ENCODE measurements at regions not wholly inside any gene's neighbourhood (a gene's known extent, or its start where the extent isn't known, plus 50 kb on each side); places are given as distances from the start of the nearest gene placed in this dataset.

DNA sequence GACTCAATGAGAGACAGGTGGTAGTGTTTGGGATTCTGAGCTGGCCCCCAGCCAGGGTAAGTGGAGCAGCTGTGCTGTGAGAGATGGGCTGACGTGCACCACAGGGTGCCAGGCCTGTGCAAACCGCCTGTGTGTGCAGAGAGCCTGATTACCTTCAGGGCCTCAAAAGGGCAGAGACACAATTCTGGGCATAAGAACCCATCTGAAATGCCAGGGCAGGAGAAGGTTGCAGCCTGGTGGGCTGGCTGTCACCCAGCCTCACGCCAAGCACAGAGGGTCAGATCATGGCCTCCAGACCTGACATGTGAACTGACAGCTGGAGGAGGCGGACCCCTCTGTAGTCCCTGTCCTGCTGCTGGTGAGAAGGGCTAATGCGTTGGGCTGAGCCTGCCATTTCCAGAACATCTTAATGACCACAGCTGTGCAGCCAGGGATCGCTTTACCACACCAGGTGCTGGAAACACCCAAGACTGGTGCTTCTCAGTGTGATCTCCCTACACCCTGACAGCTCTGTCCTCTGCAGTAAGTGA is 100.9 kb downstream of the ARL4C start (continued):
- TF ChIP-seq JUNB (IDR thresholded peaks at IDR 0.05; ENCODE audit: unreplicated experiment): no peak
- TF ChIP-seq STAT1 (IDR thresholded peaks at IDR 0.05; ENCODE audit: unreplicated experiment): no peak
- TF ChIP-seq, protein P1, sequence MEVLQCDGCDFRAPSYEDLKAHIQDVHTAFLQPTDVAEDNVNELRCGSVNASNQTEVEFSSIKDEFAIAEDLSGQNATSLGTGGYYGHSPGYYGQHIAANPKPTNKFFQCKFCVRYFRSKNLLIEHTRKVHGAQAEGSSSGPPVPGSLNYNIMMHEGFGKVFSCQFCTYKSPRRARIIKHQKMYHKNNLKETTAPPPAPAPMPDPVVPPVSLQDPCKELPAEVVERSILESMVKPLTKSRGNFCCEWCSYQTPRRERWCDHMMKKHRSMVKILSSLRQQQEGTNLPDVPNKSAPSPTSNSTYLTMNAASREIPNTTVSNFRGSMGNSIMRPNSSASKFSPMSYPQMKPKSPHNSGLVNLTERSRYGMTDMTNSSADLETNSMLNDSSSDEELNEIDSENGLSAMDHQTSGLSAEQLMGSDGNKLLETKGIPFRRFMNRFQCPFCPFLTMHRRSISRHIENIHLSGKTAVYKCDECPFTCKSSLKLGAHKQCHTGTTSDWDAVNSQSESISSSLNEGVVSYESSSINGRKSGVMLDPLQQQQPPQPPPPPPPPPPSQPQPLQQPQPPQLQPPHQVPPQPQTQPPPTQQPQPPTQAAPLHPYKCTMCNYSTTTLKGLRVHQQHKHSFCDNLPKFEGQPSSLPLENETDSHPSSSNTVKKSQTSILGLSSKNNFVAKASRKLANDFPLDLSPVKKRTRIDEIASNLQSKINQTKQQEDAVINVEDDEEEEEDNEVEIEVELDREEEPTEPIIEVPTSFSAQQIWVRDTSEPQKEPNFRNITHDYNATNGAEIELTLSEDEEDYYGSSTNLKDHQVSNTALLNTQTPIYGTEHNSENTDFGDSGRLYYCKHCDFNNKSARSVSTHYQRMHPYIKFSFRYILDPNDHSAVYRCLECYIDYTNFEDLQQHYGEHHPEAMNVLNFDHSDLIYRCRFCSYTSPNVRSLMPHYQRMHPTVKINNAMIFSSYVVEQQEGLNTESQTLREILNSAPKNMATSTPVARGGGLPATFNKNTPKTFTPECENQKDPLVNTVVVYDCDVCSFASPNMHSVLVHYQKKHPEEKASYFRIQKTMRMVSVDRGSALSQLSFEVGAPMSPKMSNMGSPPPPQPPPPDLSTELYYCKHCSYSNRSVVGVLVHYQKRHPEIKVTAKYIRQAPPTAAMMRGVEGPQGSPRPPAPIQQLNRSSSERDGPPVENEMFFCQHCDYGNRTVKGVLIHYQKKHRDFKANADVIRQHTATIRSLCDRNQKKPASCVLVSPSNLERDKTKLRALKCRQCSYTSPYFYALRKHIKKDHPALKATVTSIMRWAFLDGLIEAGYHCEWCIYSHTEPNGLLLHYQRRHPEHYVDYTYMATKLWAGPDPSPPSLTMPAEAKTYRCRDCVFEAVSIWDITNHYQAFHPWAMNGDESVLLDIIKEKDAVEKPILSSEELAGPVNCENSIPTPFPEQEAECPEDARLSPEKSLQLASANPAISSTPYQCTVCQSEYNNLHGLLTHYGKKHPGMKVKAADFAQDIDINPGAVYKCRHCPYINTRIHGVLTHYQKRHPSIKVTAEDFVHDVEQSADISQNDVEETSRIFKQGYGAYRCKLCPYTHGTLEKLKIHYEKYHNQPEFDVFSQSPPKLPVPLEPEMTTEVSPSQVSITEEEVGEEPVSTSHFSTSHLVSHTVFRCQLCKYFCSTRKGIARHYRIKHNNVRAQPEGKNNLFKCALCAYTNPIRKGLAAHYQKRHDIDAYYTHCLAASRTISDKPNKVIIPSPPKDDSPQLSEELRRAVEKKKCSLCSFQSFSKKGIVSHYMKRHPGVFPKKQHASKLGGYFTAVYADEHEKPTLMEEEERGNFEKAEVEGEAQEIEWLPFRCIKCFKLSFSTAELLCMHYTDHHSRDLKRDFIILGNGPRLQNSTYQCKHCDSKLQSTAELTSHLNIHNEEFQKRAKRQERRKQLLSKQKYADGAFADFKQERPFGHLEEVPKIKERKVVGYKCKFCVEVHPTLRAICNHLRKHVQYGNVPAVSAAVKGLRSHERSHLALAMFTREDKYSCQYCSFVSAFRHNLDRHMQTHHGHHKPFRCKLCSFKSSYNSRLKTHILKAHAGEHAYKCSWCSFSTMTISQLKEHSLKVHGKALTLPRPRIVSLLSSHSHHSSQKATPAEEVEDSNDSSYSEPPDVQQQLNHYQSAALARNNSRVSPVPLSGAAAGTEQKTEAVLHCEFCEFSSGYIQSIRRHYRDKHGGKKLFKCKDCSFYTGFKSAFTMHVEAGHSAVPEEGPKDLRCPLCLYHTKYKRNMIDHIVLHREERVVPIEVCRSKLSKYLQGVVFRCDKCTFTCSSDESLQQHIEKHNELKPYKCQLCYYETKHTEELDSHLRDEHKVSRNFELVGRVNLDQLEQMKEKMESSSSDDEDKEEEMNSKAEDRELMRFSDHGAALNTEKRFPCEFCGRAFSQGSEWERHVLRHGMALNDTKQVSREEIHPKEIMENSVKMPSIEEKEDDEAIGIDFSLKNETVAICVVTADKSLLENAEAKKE (CRISPR knock-in tag; IDR thresholded peaks at IDR 0.05): no peak

DNA sequence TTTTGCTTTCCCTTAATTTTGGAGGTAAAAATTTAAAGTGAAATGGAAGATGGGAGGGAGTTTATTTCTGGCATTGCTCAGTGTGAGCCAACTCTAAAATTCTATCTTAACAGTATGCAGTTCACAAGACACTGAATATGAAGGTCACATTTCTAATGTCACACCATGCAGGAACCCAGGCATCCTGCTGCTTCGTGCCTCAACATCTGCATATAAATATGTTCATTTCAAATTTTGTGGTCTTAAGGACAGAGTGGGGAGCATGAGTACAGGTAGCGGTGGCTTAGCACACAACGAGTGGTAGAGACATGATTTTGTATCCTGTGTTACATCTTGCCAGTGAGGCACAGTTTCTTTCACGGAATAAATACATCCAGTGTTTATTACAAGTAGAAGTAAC is 102.4 kb downstream of the ARL4C start:
- Mint-ChIP-seq H3K27ac (no peak overlapping the region), H3K9me3 (no peaks in the 10 kb centered on the region; the same call in 2 of the 3 replicates), H3K4me3 (no peak overlapping the region), H3K4me1 (peaks cover 4% of the 10 kb centered on the region; the same call in 2 of the 3 replicates), H3K27me3 (ENCODE audit: insufficient read depth, low read depth, poor library complexity) (peaks cover 4% of the 10 kb centered on the region), H3K36me3 (ENCODE audit: low read depth) (no peaks in the 10 kb centered on the region)
- H4K20me1 ChIP-seq (replicated peaks; ENCODE audit: insufficient read depth): no peaks in the 10 kb centered on the region
- no peak overlapping the region for H2AFZ ChIP-seq
- no peaks in the 10 kb centered on the region for H3K36me3 ChIP-seq (ENCODE audit: insufficient read depth)
- H3K4me1 ChIP-seq (ENCODE audit: insufficient read depth): no peaks in the 10 kb centered on the region
- no peaks in the 10 kb centered on the region for H3K27me3 ChIP-seq (ENCODE audit: insufficient read depth)
- H3K79me2 ChIP-seq (replicated peaks; ENCODE audit: insufficient read depth): no peaks in the 10 kb centered on the region
- H3F3A ChIP-seq (replicated peaks; ENCODE audit: low read depth): no peaks in the 10 kb centered on the region
- no peak overlapping the region for H3K27ac ChIP-seq (ENCODE audit: low read depth)
- H3K4me3 ChIP-seq: no peak overlapping the region
- ATAC-seq (no peak), DNase-seq (ENCODE audit: low spot score) (no peak)
- H3K9me2 ChIP-seq (ENCODE audit: insufficient read depth): no peaks in the 10 kb centered on the region
- no peak overlapping the region for H3K4me2 ChIP-seq
- TF ChIP-seq ZNF114 (CRISPR knock-in tag; IDR thresholded peaks at IDR 0.05) (no peak), CREB1 (CRISPR knock-in tag; IDR thresholded peaks at IDR 0.05; ENCODE audit: low read depth) (no peak), ZNF331 (CRISPR knock-in tag; IDR thresholded peaks at IDR 0.05; ENCODE audit: low read depth) (no peak), EZH2phosphoT487 (IDR thresholded peaks at IDR 0.05; ENCODE audit: unreplicated experiment) (no peak), JUNB (IDR thresholded peaks at IDR 0.05; ENCODE audit: unreplicated experiment) (no peak)
- TF ChIP-seq, protein P1 (CRISPR knock-in tag; IDR thresholded peaks at IDR 0.05): no peak
- TF ChIP-seq, protein P2, sequence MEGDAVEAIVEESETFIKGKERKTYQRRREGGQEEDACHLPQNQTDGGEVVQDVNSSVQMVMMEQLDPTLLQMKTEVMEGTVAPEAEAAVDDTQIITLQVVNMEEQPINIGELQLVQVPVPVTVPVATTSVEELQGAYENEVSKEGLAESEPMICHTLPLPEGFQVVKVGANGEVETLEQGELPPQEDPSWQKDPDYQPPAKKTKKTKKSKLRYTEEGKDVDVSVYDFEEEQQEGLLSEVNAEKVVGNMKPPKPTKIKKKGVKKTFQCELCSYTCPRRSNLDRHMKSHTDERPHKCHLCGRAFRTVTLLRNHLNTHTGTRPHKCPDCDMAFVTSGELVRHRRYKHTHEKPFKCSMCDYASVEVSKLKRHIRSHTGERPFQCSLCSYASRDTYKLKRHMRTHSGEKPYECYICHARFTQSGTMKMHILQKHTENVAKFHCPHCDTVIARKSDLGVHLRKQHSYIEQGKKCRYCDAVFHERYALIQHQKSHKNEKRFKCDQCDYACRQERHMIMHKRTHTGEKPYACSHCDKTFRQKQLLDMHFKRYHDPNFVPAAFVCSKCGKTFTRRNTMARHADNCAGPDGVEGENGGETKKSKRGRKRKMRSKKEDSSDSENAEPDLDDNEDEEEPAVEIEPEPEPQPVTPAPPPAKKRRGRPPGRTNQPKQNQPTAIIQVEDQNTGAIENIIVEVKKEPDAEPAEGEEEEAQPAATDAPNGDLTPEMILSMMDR (conservative IDR thresholded peaks at IDR 0.05; ENCODE audit: low read depth in 2 of 2): no peak
